HL-60/S4 (cell line): ENCODE measurements at regions not wholly inside any gene's neighbourhood (a gene's known extent, or its start where the extent isn't known, plus 50 kb on each side); places are given as distances from the start of the nearest gene placed in this dataset.
"Not testable (repeated sequence)": the region's sequence is repeated elsewhere in the genome, so short reads cannot be mapped to it uniquely, and the experiment has no call there.

Source experiments
- in situ Hi-C: fragments of 300-500 bp; cut with MboI; formaldehyde crosslinking; loops from 2 replicates; pipeline ENCODE4 v1.14.3; 2022; ENCODE audit warnings: low sequenced_read_pairs

- in situ Hi-C loops, result loop anchor here (25.0 kb wide), 1 partner anchor 705 kb away; no protein-coding TSS in a partner anchor
These were observed 560.5 kb upstream of the NR5A2 start for GRCh38 chr1:199466961-199467360.

DNA sequence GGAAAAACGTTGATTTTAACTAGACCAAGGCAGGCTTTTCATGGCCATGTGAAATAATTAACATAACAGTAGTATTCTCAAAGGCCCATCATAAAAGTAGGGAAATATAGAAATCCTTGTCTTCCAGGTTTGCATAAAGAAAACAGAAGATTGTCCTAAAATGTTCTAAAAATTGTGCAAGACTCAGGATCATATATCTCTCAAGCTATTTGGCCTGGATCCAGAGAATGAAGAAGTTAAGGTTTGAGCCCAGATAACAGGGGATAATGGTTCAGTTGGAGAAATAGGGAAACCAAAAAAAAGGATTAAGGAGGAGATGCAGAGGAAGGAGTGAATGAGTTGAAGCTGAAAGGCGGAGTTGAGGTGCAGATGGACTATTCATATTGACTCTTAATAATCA lies 555.5 kb upstream of the NR5A2 start:
- in situ Hi-C loops, result loop anchor here (25.0 kb wide), 1 partner anchor 710 kb away; no protein-coding TSS in a partner anchor

DNA sequence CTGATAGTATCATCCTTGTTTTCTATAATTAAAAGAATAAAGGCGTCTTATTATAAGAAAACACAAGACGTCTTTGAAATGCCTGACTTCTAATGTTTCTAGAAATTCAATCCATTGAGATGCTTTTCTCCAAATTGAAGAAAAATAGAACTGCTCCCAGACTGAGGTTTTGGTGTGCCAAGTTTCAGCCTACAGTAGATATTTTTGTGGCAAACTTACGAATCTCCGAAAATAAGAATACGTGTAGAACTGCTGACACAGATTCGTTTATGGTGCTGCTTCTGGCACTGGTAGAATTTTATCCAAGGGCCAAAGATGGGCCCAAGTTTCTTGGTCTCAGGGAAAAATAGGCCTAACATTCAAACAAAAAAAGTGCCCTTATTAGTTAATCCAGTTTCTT lies 554.5 kb upstream of the NR5A2 start:
- in situ Hi-C loops, result loop anchor here (25.0 kb wide), 1 partner anchor 711 kb away; no protein-coding TSS in a partner anchor

DNA sequence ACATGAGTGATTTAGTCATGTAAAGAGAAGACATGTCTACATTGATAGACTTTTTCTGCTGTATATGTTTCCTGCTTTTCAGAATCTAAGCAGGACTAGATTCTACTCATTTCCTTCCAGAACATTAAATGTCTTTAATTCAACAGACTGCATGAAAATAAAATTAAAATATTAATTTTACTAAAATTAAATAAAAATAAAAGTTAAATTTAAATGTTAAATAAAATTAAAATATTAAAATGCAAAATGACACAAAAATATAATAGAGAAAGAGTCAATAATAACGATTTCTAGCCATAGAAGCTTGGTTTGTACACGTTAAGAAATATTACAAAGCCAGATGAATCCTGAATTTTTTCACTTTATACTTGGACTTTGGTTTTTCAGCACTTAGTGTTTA lies 552.8 kb upstream of the NR5A2 start:
- in situ Hi-C loops, result loop anchor here (25.0 kb wide), 1 partner anchor 712 kb away; no protein-coding TSS in a partner anchor

DNA sequence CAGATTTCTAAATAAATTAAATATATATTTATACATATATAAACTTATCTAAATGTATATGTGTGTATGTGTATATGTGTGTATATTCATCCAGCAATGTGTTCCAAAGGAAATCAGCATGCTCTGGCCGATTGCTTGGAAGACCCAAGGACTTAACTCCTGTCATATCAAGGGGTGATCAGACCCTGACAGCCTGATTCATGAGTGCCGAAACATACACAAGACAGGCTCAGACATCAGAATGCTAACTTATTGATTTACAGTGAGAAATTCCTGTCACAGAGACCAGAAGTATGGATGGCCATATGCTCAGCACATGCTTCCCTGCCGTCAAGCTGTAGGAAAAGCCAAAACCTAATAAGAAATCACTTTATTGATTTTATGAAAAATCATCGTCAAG lies 545.1 kb upstream of the NR5A2 start:
- in situ Hi-C loops, result no loop called here

- in situ Hi-C loops, result no loop called here
These were observed 537.9 kb upstream of the NR5A2 start for GRCh38 chr1:199489594-199489993.

DNA sequence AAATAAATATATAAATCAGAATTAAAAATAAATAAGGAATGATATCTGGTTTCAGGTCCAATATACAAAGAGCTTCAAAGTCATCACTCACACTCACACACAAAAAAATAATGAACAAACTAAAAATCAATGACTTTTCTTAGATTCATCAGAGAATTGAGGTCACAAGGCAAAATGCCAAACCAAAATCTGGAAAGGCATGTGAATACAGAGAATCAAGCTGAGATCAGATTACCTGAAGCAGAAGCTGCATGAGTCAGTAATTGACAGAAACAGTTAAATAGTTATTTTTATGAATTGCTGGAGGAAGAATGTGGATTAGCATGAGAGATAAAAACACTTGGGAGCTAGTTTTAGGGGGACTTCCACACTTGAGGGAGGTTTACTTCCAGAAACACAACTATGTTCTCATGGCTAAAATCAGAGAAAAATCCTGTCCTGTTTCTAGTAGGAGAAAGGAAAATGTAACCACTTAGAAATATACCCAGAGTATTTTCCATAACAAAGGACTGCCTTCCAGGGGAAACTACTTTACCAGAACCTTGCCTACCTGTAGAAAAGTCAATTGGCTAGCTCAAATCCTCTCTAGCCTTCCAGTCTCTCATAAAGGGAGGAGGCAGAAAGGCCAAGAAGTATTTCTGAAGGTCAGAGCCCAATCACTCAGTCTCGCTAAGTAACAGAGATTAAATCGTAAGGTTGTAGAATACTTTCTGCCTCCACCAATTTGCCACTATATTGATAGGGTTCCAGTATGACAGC lies 536.6 kb upstream of the NR5A2 start:
- in situ Hi-C loops, result no loop called here

GRCh38 chr1:199495432-199495831 lies 532.1 kb upstream of the NR5A2 start:
- in situ Hi-C loops, result no loop called here

- in situ Hi-C loops, result not testable (repeated sequence)
These were observed 528.7 kb upstream of the NR5A2 start for GRCh38 chr1:199498802-199499201.

GRCh38 chr1:199508072-199508471 lies 519.4 kb upstream of the NR5A2 start:
- in situ Hi-C loops, result no loop called here

DNA sequence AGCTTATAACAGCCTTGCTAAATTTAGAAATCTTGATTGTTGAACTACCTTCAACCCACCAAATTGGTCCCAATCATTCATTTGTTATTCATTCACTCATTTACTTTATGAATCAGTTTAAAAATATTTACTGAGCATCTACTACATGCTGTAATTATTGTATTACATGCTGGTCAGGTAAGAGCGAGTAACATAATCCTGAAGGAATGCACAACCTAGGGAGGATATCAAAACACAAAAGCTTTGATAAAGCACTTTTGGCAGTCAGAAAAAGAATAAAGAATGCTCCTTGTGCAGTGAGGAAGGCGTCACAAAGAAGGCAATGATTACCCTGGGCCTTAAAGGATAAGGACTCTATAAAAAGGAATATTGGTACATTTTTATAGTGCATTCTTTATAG lies 518.9 kb upstream of the NR5A2 start:
- in situ Hi-C loops, result no loop called here

GRCh38 chr1:199509456-199509855 lies 518.1 kb upstream of the NR5A2 start:
- in situ Hi-C loops, result no loop called here

DNA sequence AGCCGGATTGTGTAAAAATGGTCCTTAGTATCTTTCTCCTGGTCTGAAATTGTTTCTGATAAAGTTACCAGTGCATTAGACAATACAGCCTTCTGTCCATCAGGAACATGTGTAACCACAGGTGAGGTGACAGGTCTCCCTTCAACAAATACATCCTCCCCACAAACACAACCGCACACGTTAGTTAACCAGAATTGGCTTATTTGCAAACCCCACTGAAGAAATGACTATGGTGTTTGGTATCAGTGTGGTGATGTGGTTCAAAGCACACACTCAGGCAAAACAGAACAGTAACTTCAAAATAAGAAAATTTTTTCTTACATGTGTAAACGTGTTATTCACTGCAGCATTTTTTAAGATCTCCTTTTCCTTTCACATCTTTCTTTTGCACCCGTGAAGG lies 517.2 kb upstream of the NR5A2 start:
- in situ Hi-C loops, result no loop called here

DNA sequence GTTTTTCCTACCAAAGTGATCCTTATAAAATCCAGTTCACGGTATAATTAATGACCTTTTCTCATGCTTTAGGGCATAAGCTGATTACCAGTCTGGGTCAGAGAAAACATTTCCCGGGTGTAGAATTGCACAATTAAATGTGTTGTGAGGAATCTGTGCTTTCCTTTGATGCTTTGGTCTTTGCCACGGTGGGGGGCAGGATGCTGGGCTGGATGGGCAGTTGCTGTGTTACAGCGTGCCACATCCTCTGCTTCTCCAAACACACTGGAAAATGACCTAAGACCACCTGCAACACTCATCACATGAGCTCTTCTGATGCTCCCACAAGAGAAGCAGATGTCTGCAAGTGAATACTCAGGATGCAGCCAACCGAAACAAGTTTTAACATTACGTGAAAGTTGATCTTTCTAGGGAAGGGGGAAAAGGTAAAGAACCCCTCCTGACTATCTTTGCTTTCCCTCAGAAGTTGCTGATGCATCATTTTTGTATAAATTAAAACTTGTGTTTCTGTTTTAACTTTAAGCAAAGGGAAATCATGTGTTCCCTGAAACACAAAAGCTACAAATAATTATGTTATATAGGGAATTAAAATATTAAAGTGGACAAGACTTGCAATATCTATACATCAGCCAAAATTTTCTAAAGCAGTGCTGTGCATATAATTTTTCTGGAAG lies 515.3 kb upstream of the NR5A2 start:
- in situ Hi-C loops, result no loop called here

GRCh38 chr1:199515261-199515660 lies 512.2 kb upstream of the NR5A2 start:
- in situ Hi-C loops, result no loop called here

- in situ Hi-C loops, result no loop called here
These were observed 505.2 kb upstream of the NR5A2 start for GRCh38 chr1:199522338-199522737.

GRCh38 chr1:199522936-199523335 lies 504.6 kb upstream of the NR5A2 start:
- in situ Hi-C loops, result no loop called here

- in situ Hi-C loops, result no loop called here
These were observed 498.2 kb upstream of the NR5A2 start for GRCh38 chr1:199529324-199529723.

DNA sequence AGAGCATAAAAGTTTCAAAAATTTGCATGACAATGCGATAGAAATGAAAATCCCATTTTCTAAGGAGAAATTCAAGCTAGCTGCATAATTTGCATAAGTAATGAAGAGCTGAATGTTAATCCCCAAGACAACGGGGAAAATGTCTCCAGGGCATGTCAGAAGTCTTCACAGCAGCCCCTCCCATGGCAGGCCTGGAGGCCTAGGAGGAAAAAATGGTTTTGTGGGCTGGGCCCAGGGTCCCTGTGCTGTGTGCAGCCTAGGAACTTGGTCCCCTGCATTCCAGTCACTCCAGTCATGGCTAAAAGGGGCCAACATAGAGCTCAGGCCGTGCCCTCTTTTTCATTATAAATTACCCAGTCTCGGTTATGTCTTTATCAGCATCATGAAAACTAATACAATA lies 494.1 kb upstream of the NR5A2 start:
- in situ Hi-C loops, result not testable (repeated sequence)

GRCh38 chr1:199545780-199546179 lies 481.7 kb upstream of the NR5A2 start:
- in situ Hi-C loops, result no loop called here

- in situ Hi-C loops, result no loop called here
These were observed 481.2 kb upstream of the NR5A2 start for GRCh38 chr1:199546323-199546722.

- in situ Hi-C loops, result no loop called here
These were observed 478.1 kb upstream of the NR5A2 start for GRCh38 chr1:199549421-199549820.
